H1 (cell line): ENCODE measurements at regions not wholly inside any gene's neighbourhood (a gene's known extent, or its start where the extent isn't known, plus 50 kb on each side); places are given as distances from the start of the nearest gene placed in this dataset.

Experiments
- CTCF ChIA-PET: fragments of 300-600 bp; sonication (Branson Sonifier 250); formaldehyde crosslinking; loops from one replicate; lab custom pipeline; 2021; ENCODE audit not compliant: partially characterized antibody; lab: Charles Lee
- POLR2A ChIA-PET: fragments of 300-600 bp; sonication (Branson Sonifier 250); formaldehyde crosslinking; loops from one replicate; lab custom pipeline; 2021; ENCODE audit warnings: inconsistent platforms; ENCODE audit not compliant: partially characterized antibody; lab: Charles Lee
- DNase-seq, 2 experiments: peaks; one replicate each; pipeline versions ENCODE4 v3.0.0 to v3.0.0-alpha.2; 2010 to 2022; ENCODE audit warnings: low spot score in 2 of 2, low read depth in 1 of 2, mixed read lengths in 1 of 2
- FAIRE-seq: peaks from 2 replicates; lab custom pipeline; 2011; peaks lifted over from hg19 to GRCh38; lab: Jason Lieb, UNC
- H2AFZ ChIP-seq: 2 replicates; pipeline ENCODE4 v1.8.1; 2012; ENCODE audit warnings: low read length, inconsistent platforms
- H2AK5ac ChIP-seq: 2 replicates; pipeline ENCODE4 v1.6.1; 2013; ENCODE audit warnings: low read depth, low read length
- H2BK120ac ChIP-seq: replicated peaks from 2 replicates; pipeline ENCODE3; 2013; ENCODE audit warnings: low read depth, low read length, inconsistent platforms
- H2BK12ac ChIP-seq: 2 replicates; pipeline ENCODE4 v1.6.1; 2013; ENCODE audit warnings: low read depth, low read length
- H2BK15ac ChIP-seq: 2 replicates; pipeline ENCODE4 v1.6.1; 2013; ENCODE audit warnings: low read length
- H2BK20ac ChIP-seq: 2 replicates; pipeline ENCODE4 v1.6.1; 2013; ENCODE audit warnings: low read length
- H2BK5ac ChIP-seq: 2 replicates; pipeline ENCODE4 v1.6.1; 2013; ENCODE audit warnings: low read depth, low read length
- H3K14ac ChIP-seq: 2 replicates; pipeline ENCODE4 v1.6.1; 2013; ENCODE audit warnings: inconsistent platforms; ENCODE audit not compliant: insufficient read length
- H3K18ac ChIP-seq: 2 replicates; pipeline ENCODE4 v1.6.1; 2013; ENCODE audit warnings: low read length; ENCODE audit errors: extremely low read depth
- H3K23ac ChIP-seq: 2 replicates; pipeline ENCODE4 v1.6.1; 2013; ENCODE audit warnings: inconsistent platforms; ENCODE audit not compliant: insufficient read length
- H3K23me2 ChIP-seq: 2 replicates; pipeline ENCODE4 v1.6.1; 2013; ENCODE audit warnings: low read depth, low read length
- H3K27ac ChIP-seq: 2 replicates; pipeline ENCODE4 v1.6.1; 2011; ENCODE audit warnings: low read depth, low read length, inconsistent platforms
- H3K27me3 ChIP-seq, 4 experiments: replicated peaks in 1 of 4; 1 replicate in 1 of 4; 2 replicates in 3 of 4; pipeline versions ENCODE4 v1.6.1 to v1.8.1; 2011 to 2013; ENCODE audit warnings: low read length in 3 of 4, mild to moderate bottlenecking in 3 of 4, inconsistent platforms in 2 of 4, mixed read lengths in 2 of 4, moderate library complexity in 1 of 4; ENCODE audit not compliant: control insufficient read depth in 3 of 4, insufficient read depth in 3 of 4; ENCODE audit errors: extremely low read depth in 1 of 4
- H3K36me3 ChIP-seq, 4 experiments: 2 replicates each; pipeline versions ENCODE4 v1.6.1 to v1.8.1; 2011 to 2013; ENCODE audit warnings: mild to moderate bottlenecking in 4 of 4, low read length in 3 of 4, moderate library complexity in 2 of 4, control low read depth in 1 of 4, inconsistent platforms in 1 of 4; ENCODE audit not compliant: insufficient read depth in 4 of 4, control insufficient read depth in 2 of 4
- H3K4ac ChIP-seq: replicated peaks from 2 replicates; pipeline ENCODE3; 2013; ENCODE audit warnings: low read length, low read depth, mixed read lengths, inconsistent platforms; ENCODE audit not compliant: insufficient read length
- H3K4me1 ChIP-seq, 4 experiments: replicated peaks in 1 of 4; 1 replicate in 1 of 4; 2 replicates in 3 of 4; pipeline versions ENCODE4 v1.6.1 to v1.8.1; 2011 to 2013; ENCODE audit warnings: low read length in 3 of 4, inconsistent platforms in 2 of 4, mixed read lengths in 1 of 4; ENCODE audit not compliant: insufficient read depth in 4 of 4, control insufficient read depth in 3 of 4
- H3K4me2 ChIP-seq, 2 experiments: 2 replicates each; pipeline versions ENCODE4 v1.6.1 to v1.8.1; 2011 to 2013; ENCODE audit warnings: low read depth in 2 of 2, low read length in 2 of 2, control low read depth in 1 of 2, inconsistent platforms in 1 of 2, mild to moderate bottlenecking in 1 of 2; ENCODE audit not compliant: insufficient read depth in 1 of 2
- H3K4me3 ChIP-seq, 4 experiments: fragments of 200-600, 300-600 bp in 1 of 4; sonication (generic), shearing (Covaris generic), sonication (Bioruptor Twin) in 1 of 4; 2 replicates each; pipeline versions ENCODE4 v1.5.1 to v1.8.1; 2011 to 2016; ENCODE audit warnings: low read length in 4 of 4, low read depth in 3 of 4, control low read depth in 2 of 4, inconsistent platforms in 2 of 4, mild to moderate bottlenecking in 2 of 4, mixed read lengths in 1 of 4, moderate library complexity in 1 of 4; ENCODE audit not compliant: insufficient read depth in 2 of 4; ENCODE audit errors: extremely low read depth in 1 of 4
- H3K56ac ChIP-seq: replicated peaks from 2 replicates; pipeline ENCODE3; 2013; ENCODE audit warnings: low read depth, mild to moderate bottlenecking, mixed read lengths, low read length, inconsistent platforms; ENCODE audit not compliant: insufficient read length
- H3K79me1 ChIP-seq: 2 replicates; pipeline ENCODE4 v1.6.1; 2013; ENCODE audit warnings: low read depth, low read length, control low read depth
- H3K79me2 ChIP-seq, 2 experiments: 2 replicates each; pipeline versions ENCODE4 v1.6.1 to v1.8.1; 2012 to 2013; ENCODE audit warnings: low read length in 2 of 2, mild to moderate bottlenecking in 2 of 2, inconsistent platforms in 1 of 2; ENCODE audit not compliant: insufficient read depth in 2 of 2, control insufficient read depth in 1 of 2
- H3K9ac ChIP-seq, 4 experiments: replicated peaks in 1 of 4; 1 replicate in 1 of 4; 2 replicates in 3 of 4; pipeline versions ENCODE4 v1.6.1 to v1.8.1; 2011 to 2013; ENCODE audit warnings: low read depth in 3 of 4, low read length in 3 of 4, control low read depth in 2 of 4, mild to moderate bottlenecking in 2 of 4, moderate library complexity in 2 of 4, inconsistent platforms in 1 of 4; ENCODE audit errors: extremely low read depth in 1 of 4
- H3K9me3 ChIP-seq, 2 experiments: 2 replicates each; pipeline versions ENCODE4 v1.6.1 to v1.8.1; 2012 to 2013; ENCODE audit warnings: mild to moderate bottlenecking in 2 of 2, moderate library complexity in 2 of 2, control low read depth in 1 of 2, inconsistent platforms in 1 of 2, low read depth in 1 of 2, low read length in 1 of 2, mixed read lengths in 1 of 2; ENCODE audit not compliant: insufficient read depth in 2 of 2
- H4K20me1 ChIP-seq, 2 experiments: replicated peaks in 1 of 2; 2 replicates each; pipeline versions ENCODE3 to v1.8.1; 2011 to 2013; ENCODE audit warnings: inconsistent platforms in 2 of 2, low read length in 2 of 2, mild to moderate bottlenecking in 1 of 2; ENCODE audit not compliant: insufficient read depth in 2 of 2, control insufficient read depth in 1 of 2
- H4K5ac ChIP-seq: 2 replicates; pipeline ENCODE4 v1.6.1; 2013; ENCODE audit warnings: low read length, low read depth, mixed read lengths, inconsistent platforms; ENCODE audit not compliant: insufficient read length
- H4K8ac ChIP-seq: 2 replicates; pipeline ENCODE4 v1.8.0; 2013; ENCODE audit warnings: mild to moderate bottlenecking, moderate library complexity, low read length, inconsistent platforms; ENCODE audit not compliant: insufficient read depth; ENCODE audit errors: extremely low read depth
- H4K91ac ChIP-seq: replicated peaks from 2 replicates; pipeline ENCODE3; 2013; ENCODE audit warnings: low read length, mixed read lengths, inconsistent platforms; ENCODE audit not compliant: insufficient read length
- BCL11A ChIP-seq, 2 experiments: IDR thresholded peaks; one replicate each; pipeline ENCODE4 v1.6.1; 2011; ENCODE audit warnings: low read depth in 2 of 2, low read length in 2 of 2, mild to moderate bottlenecking in 2 of 2
- CBX5 ChIP-seq: fragments of 300-800, 300-1000 bp; sonication (generic); IDR thresholded peaks from 2 replicates; pipeline ENCODE4 v1.7.1; 2016; ENCODE audit warnings: antibody characterized with exemption, low read length, low read depth
- CHD1 ChIP-seq: IDR thresholded peaks from 2 replicates; pipeline ENCODE4 v1.6.1; 2012; ENCODE audit warnings: low read depth, low read length, improper control_type of control experiment
- FOSL1 ChIP-seq: IDR thresholded peaks from 2 replicates; pipeline ENCODE4 v1.6.1; 2011; ENCODE audit warnings: mild to moderate bottlenecking, low read depth, low read length, moderate library complexity; ENCODE audit not compliant: insufficient read depth
- HDAC2 ChIP-seq, 2 experiments: fragments of 300-600 bp in 1 of 2; sonication (generic) in 1 of 2; IDR thresholded peaks; 2 replicates each; pipeline ENCODE4 v1.6.1; 2011 to 2012; ENCODE audit warnings: low read depth in 2 of 2, low read length in 2 of 2, mild to moderate bottlenecking in 2 of 2, moderate library complexity in 2 of 2, borderline replicate concordance in 1 of 2, inconsistent platforms in 1 of 2
- NRF1 ChIP-seq: IDR thresholded peaks from 2 replicates; pipeline ENCODE4 v1.6.1; 2011; ENCODE audit warnings: mild to moderate bottlenecking, low read depth, low read length, improper control_type of control experiment
- RAD21 ChIP-seq, 2 experiments: IDR thresholded peaks in 1 of 2; conservative IDR thresholded peaks in 1 of 2; 2 replicates each; pipeline ENCODE4 v1.6.1; 2011; ENCODE audit warnings: low read depth in 2 of 2, low read length in 2 of 2, improper control_type of control experiment in 1 of 2, inconsistent platforms in 1 of 2, mild to moderate bottlenecking in 1 of 2, moderate library complexity in 1 of 2
- SIX5 ChIP-seq: IDR thresholded peaks from 2 replicates; pipeline ENCODE4 v1.6.1; 2011; ENCODE audit warnings: mild to moderate bottlenecking, low read depth, low read length
- TBP ChIP-seq: IDR thresholded peaks from 2 replicates; pipeline ENCODE4 v1.6.1; 2011; ENCODE audit warnings: low read depth, low read length, improper control_type of control experiment
- TCF12 ChIP-seq: IDR thresholded peaks from 2 replicates; pipeline ENCODE4 v1.6.1; 2011; ENCODE audit warnings: low read depth, mild to moderate bottlenecking, low read length
- TEAD4 ChIP-seq: IDR thresholded peaks from 2 replicates; pipeline ENCODE4 v1.6.1; 2012; ENCODE audit warnings: low read depth, low read length, inconsistent platforms, mixed read lengths
- WGBS, 2 experiments: shearing (Covaris generic) in 1 of 2; methylation state at CpG; one replicate each; pipeline versions ENCODE4 v1.1.6 to v1.1.7; 2013 to 2015; ENCODE audit warnings: low lambda C conversion rate in 2 of 2, mixed read lengths in 2 of 2, inconsistent platforms in 1 of 2, low coverage in 1 of 2, missing lambda C conversion rate in 1 of 2; ENCODE audit not compliant: insufficient replicate concordance in 2 of 2, insufficient coverage in 1 of 2, insufficient read length in 1 of 2; ENCODE audit errors: extremely low coverage in 1 of 2, missing lambda C conversion rate in 1 of 2; 5-methylcytosine and 5-hydroxymethylcytosine counted together
- TF ChIP-seq, protein P1 (sequence below): IDR thresholded peaks from 2 replicates; pipeline ENCODE4 v1.6.1; 2011; ENCODE audit warnings: low read depth, mild to moderate bottlenecking, low read length; ENCODE audit not compliant: insufficient read depth

DNA sequence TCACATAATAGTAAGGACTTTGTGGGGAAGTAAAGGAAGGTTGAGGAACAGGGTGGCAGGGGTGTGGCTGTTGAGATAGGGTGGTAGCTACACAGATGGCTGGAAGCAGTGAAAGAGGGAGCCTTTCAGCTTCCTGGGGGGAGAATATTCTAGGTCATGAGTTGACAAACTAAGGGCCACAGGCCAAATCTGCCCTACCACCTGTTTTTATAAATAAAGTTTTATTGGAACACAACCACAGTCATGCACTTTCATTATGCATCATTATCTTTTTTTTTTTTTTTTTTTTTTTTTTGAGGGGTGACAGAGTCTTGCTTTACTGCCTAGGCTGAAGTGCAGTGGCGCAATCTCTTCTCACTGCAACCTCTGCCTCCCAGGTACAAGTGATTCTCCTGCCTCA, 243.1 kb downstream of the NFATC2 start:
- no peak overlapping the region for H3K56ac ChIP-seq
- H3K27me3 ChIP-seq = no peaks in the 10 kb centered on the region; a peak in 1 of 7 replicates
- H3K18ac ChIP-seq = no peak overlapping the region
- H3K27ac ChIP-seq = no peak overlapping the region
- POLR2A ChIA-PET = no interaction called here
- H3K4me3 ChIP-seq = no peak overlapping the region
- WGBS, 2 experiments = 100% methylated on average over 1 of the region's 1 CpG; no CpG with 5 or more reads in 1 of the 2 experiments
- H4K8ac ChIP-seq = no peak overlapping the region
- no peak overlapping the region for H2BK12ac ChIP-seq
- no peak overlapping the region for H2BK20ac ChIP-seq
- no peak overlapping the region for H3K23ac ChIP-seq
- H2AFZ ChIP-seq = no peak overlapping the region
- H3K36me3 ChIP-seq = no peaks in the 10 kb centered on the region; a peak in 1 of 8 replicates
- no peak overlapping the region for H3K4me2 ChIP-seq
- H2BK15ac ChIP-seq = no peak overlapping the region
- no peak overlapping the region for H4K91ac ChIP-seq
- no peak for FAIRE-seq
- H2BK120ac ChIP-seq = no peak overlapping the region
- no peak overlapping the region for H2BK5ac ChIP-seq
- no peak overlapping the region for H4K5ac ChIP-seq
- CTCF ChIA-PET = interaction anchor here (1.1 to 3.1 kb wide), 4 partner anchors 9 to 307 kb away, joined by 3 to 10 read pairs (median 4); no protein-coding TSS in a partner anchor
- H3K23me2 ChIP-seq = no peaks in the 10 kb centered on the region
- H3K4me1 ChIP-seq = peaks cover 0 to 6% (median 2%) of the 10 kb centered on the region in 4 experiments; a peak in 3 of 7 replicates
- no peaks in the 10 kb centered on the region for H3K79me2 ChIP-seq
- no peaks in the 10 kb centered on the region for H3K79me1 ChIP-seq
- H3K4ac ChIP-seq = no peak overlapping the region
- no peak for DNase-seq
- no peak overlapping the region for H2AK5ac ChIP-seq
- H3K9ac ChIP-seq = no peak overlapping the region
- H4K20me1 ChIP-seq = no peaks in the 10 kb centered on the region
- H3K14ac ChIP-seq = no peak overlapping the region
- peaks cover 14 to 23% of the 10 kb centered on the region in 2 experiments for H3K9me3 ChIP-seq
- TF ChIP-seq, protein P1, sequence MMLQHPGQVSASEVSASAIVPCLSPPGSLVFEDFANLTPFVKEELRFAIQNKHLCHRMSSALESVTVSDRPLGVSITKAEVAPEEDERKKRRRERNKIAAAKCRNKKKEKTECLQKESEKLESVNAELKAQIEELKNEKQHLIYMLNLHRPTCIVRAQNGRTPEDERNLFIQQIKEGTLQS = no peak
- TF ChIP-seq NRF1 (no peak), TBP (no peak), FOSL1 (no peak), CHD1 (no peak), SIX5 (no peak), TCF12 (no peak), TEAD4 (no peak), RAD21 (IDR thresholded peaks at IDR 0.05 in 1 of 2, conservative IDR thresholded peaks at IDR 0.05 in 1 of 2; ENCODE audit: low read depth in 2 of 2, low read length in 2 of 2) (no peak), BCL11A (IDR thresholded peaks at IDR 0.05; ENCODE audit: low read depth in 2 of 2, low read length in 2 of 2) (no peak), HDAC2 (IDR thresholded peaks at IDR 0.05; ENCODE audit: borderline replicate concordance in 1 of 2, low read depth in 2 of 2, low read length in 2 of 2) (no peak), CBX5 (no peak)
